PC-3 (cell line): ENCODE measurements at regions not wholly inside any gene's neighbourhood (a gene's known extent, or its start where the extent isn't known, plus 50 kb on each side); places are given as distances from the start of the nearest gene placed in this dataset.

ENCODE experiments used
- ATAC-seq: fragments of 200-7000 bp; cut with Tn5 transposase; 2 replicates; pipeline ENCODE4 v1.9.1; 2020; ENCODE audit warnings: mild to moderate bottlenecking, moderate library complexity
- BruUV-seq: library from RNA; stranded (reverse); fragments of 400-500 nt; replicated peaks from 2 replicates; lab custom pipeline; 2021; lab: Mats Ljungman, UMichigan
- CTCF ChIA-PET: fragments of 300-600 bp; sonication (Branson Sonifier 250); formaldehyde crosslinking; loops from one replicate; lab custom pipeline; 2022; ENCODE audit warnings: antibody characterized with exemption; lab: Charles Lee
- POLR2A ChIA-PET: fragments of 300-600 bp; sonication (Branson Sonifier 250); formaldehyde crosslinking; loops from one replicate; lab custom pipeline; 2022; ENCODE audit warnings: antibody characterized with exemption; ENCODE audit not compliant: unreplicated experiment; lab: Charles Lee
- DNase-seq: peaks from one replicate; pipeline ENCODE4 v3.0.0-alpha.2; 2015
- H2AFZ ChIP-seq: fragments of 300-600 bp; sonication (generic); 2 replicates; pipeline ENCODE4 v1.6.0; 2016; ENCODE audit warnings: antibody characterized with exemption, low read length
- H3F3A ChIP-seq: fragments of 300-600 bp; sonication (generic); one replicate; pipeline ENCODE4 v1.6.0; 2017; ENCODE audit warnings: antibody characterized with exemption, low read length, control low read depth, mild to moderate bottlenecking; ENCODE audit not compliant: unreplicated experiment
- H3K27ac ChIP-seq: fragments of 300-600 bp; sonication (generic); 2 replicates; pipeline ENCODE4 v1.5.1; 2016; ENCODE audit warnings: mild to moderate bottlenecking, low read length
- H3K27me3 ChIP-seq: fragments of 300-600 bp; sonication (generic); 2 replicates; pipeline ENCODE4 v1.6.1; 2016; ENCODE audit warnings: low read length, mixed read lengths
- H3K36me3 ChIP-seq: fragments of 300-600 bp; sonication (generic); 2 replicates; pipeline ENCODE4 v1.6.1; 2016; ENCODE audit warnings: low read depth, mixed run types, low read length, mixed read lengths
- H3K4me1 ChIP-seq: fragments of 300-600 bp; sonication (generic); 2 replicates; pipeline ENCODE4 v1.5.1; 2016; ENCODE audit warnings: low read length; ENCODE audit not compliant: insufficient read depth
- H3K4me2 ChIP-seq: fragments of 300-600 bp; sonication (generic); 2 replicates; pipeline ENCODE4 v1.6.0; 2016; ENCODE audit warnings: low read length
- H3K4me3 ChIP-seq: fragments of 300-600 bp; sonication (generic); 2 replicates; pipeline ENCODE4 v1.5.1; 2016; ENCODE audit warnings: mild to moderate bottlenecking, low read length, mixed read lengths
- H3K79me2 ChIP-seq: fragments of 300-600 bp; sonication (generic); 2 replicates; pipeline ENCODE4 v1.6.1; 2017; ENCODE audit warnings: low read length, mixed read lengths
- H3K9ac ChIP-seq: fragments of 300-600 bp; sonication (generic); 2 replicates; pipeline ENCODE4 v1.6.0; 2016; ENCODE audit warnings: mild to moderate bottlenecking, low read length
- H3K9me2 ChIP-seq: fragments of 300-600 bp; sonication (generic); replicated peaks from 2 replicates; pipeline ENCODE4 v1.6.1; 2016; ENCODE audit warnings: mixed run types, low read length, mixed read lengths
- H3K9me3 ChIP-seq: fragments of 300-600 bp; sonication (generic); 2 replicates; pipeline ENCODE4 v1.6.1; 2016; ENCODE audit warnings: low read length, mixed read lengths
- H4K20me1 ChIP-seq: fragments of 300-600 bp; sonication (generic); 2 replicates; pipeline ENCODE4 v1.6.1; 2016; ENCODE audit warnings: low read length, mixed read lengths
- EZH2 ChIP-seq: fragments of 300-600 bp; sonication (generic); IDR thresholded peaks from one replicate; pipeline ENCODE4 v1.6.1; 2017; ENCODE audit warnings: antibody characterized with exemption, mild to moderate bottlenecking, low read length; ENCODE audit not compliant: unreplicated experiment
- EZH2phosphoT487 ChIP-seq: fragments of 300-600 bp; sonication (generic); IDR thresholded peaks from 2 replicates; pipeline ENCODE4 v1.6.1; 2018; ENCODE audit warnings: mild to moderate bottlenecking, antibody characterized with exemption, low read length, borderline replicate concordance
- intact Hi-C: fragments of 100-400 bp; cut with micrococcal nuclease; formaldehyde crosslinking; loops from 2 replicates; pipeline ENCODE4 v1.9.0; 2023
- TF ChIP-seq, protein P1 (sequence below): fragments of 300-600 bp; sonication (generic); conservative IDR thresholded peaks from 2 replicates; pipeline ENCODE4 v1.5.1; 2017; ENCODE audit warnings: antibody characterized with exemption, low read depth, mild to moderate bottlenecking, low read length

DNA sequence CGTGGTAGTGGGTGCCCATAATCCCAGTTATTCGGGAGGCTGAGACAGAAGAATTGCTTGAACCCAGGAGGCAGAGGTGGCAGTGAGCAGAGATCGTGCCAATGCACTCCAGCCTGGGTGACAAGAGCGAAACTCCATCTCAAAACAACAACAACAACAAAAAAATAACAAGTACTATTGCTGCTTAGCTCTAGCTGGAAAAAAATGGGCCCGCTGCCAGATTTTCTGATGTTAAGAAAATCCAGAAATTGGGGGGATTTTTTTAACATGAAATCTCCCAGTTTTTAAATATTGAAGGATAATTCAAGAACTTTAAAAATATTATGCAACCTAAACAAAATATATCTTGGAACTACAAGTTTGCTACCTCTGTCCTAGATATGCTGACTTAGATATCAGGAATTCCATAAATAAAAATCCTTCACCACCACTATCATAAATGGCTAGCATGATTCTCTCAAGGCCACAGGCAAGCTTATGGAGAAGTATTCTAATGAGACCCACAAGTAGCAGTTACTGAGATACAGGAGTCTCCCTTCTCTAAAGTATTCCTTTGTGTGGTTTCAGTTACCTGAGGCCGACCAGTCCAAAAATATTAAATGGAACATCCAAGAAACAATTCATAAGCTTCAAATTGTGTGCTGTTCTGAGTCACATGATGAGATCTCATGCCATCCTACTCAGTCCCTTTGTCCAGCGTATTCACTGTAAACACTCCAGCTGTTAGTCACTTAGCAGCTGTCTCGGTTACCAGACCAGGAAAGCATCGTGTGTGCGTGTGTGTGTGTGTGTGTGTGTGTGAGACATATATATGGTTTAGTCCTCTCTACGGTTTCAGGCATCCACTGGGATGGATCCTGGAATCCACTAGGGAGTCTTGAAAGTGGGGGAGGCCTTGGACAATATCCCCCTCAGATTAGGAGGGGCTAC, 277.2 kb downstream of the TBL1XR1 start:
- peaks cover 2% of the 10 kb centered on the region; the same call in 1 of the 2 replicates for H3K9me2 ChIP-seq
- ATAC-seq (peak; percentile 93), DNase-seq (peak; percentile 86)
- no peaks in the 10 kb centered on the region for H3K27me3 ChIP-seq
- no TSS peak for BruUV-seq
- H4K20me1 ChIP-seq, result no peaks in the 10 kb centered on the region
- TF ChIP-seq EZH2phosphoT487 (no peak), EZH2 (no peak)
- TF ChIP-seq, protein P1, sequence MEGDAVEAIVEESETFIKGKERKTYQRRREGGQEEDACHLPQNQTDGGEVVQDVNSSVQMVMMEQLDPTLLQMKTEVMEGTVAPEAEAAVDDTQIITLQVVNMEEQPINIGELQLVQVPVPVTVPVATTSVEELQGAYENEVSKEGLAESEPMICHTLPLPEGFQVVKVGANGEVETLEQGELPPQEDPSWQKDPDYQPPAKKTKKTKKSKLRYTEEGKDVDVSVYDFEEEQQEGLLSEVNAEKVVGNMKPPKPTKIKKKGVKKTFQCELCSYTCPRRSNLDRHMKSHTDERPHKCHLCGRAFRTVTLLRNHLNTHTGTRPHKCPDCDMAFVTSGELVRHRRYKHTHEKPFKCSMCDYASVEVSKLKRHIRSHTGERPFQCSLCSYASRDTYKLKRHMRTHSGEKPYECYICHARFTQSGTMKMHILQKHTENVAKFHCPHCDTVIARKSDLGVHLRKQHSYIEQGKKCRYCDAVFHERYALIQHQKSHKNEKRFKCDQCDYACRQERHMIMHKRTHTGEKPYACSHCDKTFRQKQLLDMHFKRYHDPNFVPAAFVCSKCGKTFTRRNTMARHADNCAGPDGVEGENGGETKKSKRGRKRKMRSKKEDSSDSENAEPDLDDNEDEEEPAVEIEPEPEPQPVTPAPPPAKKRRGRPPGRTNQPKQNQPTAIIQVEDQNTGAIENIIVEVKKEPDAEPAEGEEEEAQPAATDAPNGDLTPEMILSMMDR, result no peak
- peak overlapping the region; percentile 10; the same call in 1 of the 2 replicates for H3K4me3 ChIP-seq
- no peak overlapping the region for H3K9ac ChIP-seq
- intact Hi-C loops, result no loop called here
- peak overlapping the region; percentile 64 for H3K4me2 ChIP-seq
- peak overlapping the region; percentile 63 for H2AFZ ChIP-seq
- POLR2A ChIA-PET, result interaction anchor here (0.6 kb wide), 2 partner anchors 39 to 1314 kb away, joined by 3 read pairs; no protein-coding TSS in a partner anchor
- H3K36me3 ChIP-seq, result no peaks in the 10 kb centered on the region
- H3K9me3 ChIP-seq, result no peaks in the 10 kb centered on the region
- CTCF ChIA-PET, result interaction anchor here (0.6 to 0.7 kb wide), 3 partner anchors 9 to 19 kb away, joined by 3 to 4 read pairs (median 3); no protein-coding TSS in a partner anchor
- no peaks in the 10 kb centered on the region for H3F3A ChIP-seq
- peak overlapping the region; percentile 60 for H3K27ac ChIP-seq
- peaks cover 36% of the 10 kb centered on the region for H3K4me1 ChIP-seq
- H3K79me2 ChIP-seq, result no peaks in the 10 kb centered on the region

DNA sequence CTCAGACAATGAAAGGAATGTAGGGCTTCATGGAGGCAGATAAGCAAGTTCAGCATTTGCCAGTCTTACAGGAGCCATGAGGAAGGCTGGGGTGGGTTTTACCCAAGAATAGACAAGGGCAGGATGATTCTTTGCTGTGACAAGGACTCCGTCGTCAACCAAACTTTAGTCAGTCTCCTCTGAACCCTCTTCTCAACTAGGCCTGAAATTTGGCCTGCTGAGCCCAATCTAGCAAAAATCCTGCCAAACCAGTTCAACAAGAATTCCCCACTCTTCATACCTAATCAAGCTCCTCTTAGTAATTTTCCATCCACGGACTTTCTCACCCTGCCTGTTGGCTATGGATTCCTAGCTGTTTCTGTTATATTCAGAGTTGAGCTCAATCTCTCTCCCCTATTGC, 280.5 kb downstream of the TBL1XR1 start:
- no peaks in the 10 kb centered on the region for H3K9me3 ChIP-seq
- H3K4me3 ChIP-seq, result no peak overlapping the region
- POLR2A ChIA-PET, result no interaction called here
- no peaks in the 10 kb centered on the region for H3K36me3 ChIP-seq
- peaks cover 43% of the 10 kb centered on the region for H3K4me1 ChIP-seq
- no peak overlapping the region for H3K9ac ChIP-seq
- peaks cover 2% of the 10 kb centered on the region; the same call in 1 of the 2 replicates for H3K9me2 ChIP-seq
- ATAC-seq (peak; percentile 16; the same call in 1 of the 2 replicates), DNase-seq (peak; percentile 88)
- BruUV-seq, result no TSS peak
- H3K79me2 ChIP-seq, result no peaks in the 10 kb centered on the region
- intact Hi-C loops, result no loop called here
- H4K20me1 ChIP-seq, result no peaks in the 10 kb centered on the region
- H2AFZ ChIP-seq, result peak overlapping the region; percentile 61
- no peaks in the 10 kb centered on the region for H3K27me3 ChIP-seq
- no peaks in the 10 kb centered on the region for H3F3A ChIP-seq
- CTCF ChIA-PET, result no interaction called here
- TF ChIP-seq EZH2phosphoT487 (no peak), EZH2 (no peak)
- TF ChIP-seq, protein P1, result no peak
- peak overlapping the region; percentile 65 for H3K4me2 ChIP-seq
- peak overlapping the region; percentile 16; the same call in 1 of the 2 replicates for H3K27ac ChIP-seq
